ENCODE measurements at regions not wholly inside any gene's neighbourhood (a gene's known extent, or its start where the extent isn't known, plus 50 kb on each side); places are given as distances from the start of the nearest gene placed in this dataset.

DNA sequence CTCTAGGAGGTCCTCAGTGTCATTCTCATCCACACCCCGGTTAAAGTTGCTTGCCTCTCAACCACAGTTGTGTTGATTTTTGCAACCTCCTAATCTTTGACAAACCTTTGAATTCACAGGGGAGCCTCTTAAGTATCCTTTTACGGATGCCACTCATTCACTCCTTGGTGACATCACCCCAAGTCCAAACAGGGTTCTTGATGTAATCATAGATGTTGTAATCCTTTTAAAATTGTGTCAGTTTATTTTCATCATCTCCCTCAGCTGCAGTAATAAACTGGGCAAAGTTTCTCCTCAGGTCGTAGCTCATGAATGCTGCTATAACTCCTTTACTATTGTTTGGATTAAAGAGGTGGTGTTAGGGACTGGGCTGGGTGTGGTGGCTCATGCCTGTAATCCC is 637.2 kb upstream of the NUDT12 start:
- H3K9me3 ChIP-seq (ENCODE audit: insufficient read depth, low read depth, low read length) = no peaks in the 10 kb centered on the region
- H3K27me3 ChIP-seq (ENCODE audit: insufficient read depth, low read length) = no peaks in the 10 kb centered on the region
- no peak overlapping the region for H3K4me3 ChIP-seq (ENCODE audit: low read length)
- H3K9ac ChIP-seq (ENCODE audit: low read depth, low read length) = no peak overlapping the region
- no peaks in the 10 kb centered on the region for H3K4me1 ChIP-seq (ENCODE audit: insufficient read depth, low read length)
- H3K27ac ChIP-seq (ENCODE audit: low read length) = no peak overlapping the region
- no peaks in the 10 kb centered on the region for H3K36me3 ChIP-seq (ENCODE audit: insufficient read depth, low read depth, low read length)

DNA sequence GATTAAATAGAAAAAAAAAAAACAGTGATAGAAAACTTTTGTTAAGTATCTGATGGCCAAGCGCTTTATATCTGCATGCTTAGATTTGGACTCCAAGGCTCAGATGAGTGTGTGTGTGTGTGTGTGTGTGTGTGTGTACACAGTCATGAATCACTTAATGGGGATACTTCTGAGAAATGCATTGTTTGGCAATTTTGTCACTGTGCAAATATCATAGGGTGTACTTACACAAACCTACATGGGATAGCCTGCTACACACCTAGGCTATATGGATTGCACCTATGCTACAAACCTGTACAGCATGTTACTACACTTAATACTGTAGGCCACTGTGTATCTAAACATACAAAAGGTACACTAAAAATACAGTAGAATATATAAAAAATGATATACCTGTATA is 635.6 kb upstream of the NUDT12 start:
- no peak overlapping the region for H3K27ac ChIP-seq (ENCODE audit: low read length)
- H3K9ac ChIP-seq (ENCODE audit: low read depth, low read length) = no peak overlapping the region
- H3K4me1 ChIP-seq (ENCODE audit: insufficient read depth, low read length) = no peaks in the 10 kb centered on the region
- no peak overlapping the region for H3K4me3 ChIP-seq (ENCODE audit: low read length)
- H3K9me3 ChIP-seq (ENCODE audit: insufficient read depth, low read depth, low read length) = no peaks in the 10 kb centered on the region
- H3K27me3 ChIP-seq (ENCODE audit: insufficient read depth, low read length) = no peaks in the 10 kb centered on the region
- no peaks in the 10 kb centered on the region for H3K36me3 ChIP-seq (ENCODE audit: insufficient read depth, low read depth, low read length)

DNA sequence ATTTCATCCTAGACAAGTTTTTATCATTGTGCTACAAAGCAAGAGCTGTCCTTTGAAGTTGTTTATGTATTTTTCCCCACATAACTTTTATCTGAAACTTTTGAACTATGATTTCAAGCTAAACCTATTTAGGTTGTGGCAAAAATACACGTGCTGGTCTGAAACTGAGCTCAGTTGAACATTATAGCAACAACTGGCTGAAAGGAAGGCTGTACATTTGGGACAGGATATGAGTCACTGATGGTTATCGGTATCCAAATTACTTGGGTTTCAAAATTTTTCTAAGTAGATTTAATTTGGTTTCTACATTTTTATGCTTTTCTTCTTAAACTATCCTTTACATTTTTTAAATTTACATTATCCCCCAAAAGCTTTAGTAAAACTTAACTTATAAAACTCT is 627.3 kb upstream of the NUDT12 start:
- no peaks in the 10 kb centered on the region for H3K27me3 ChIP-seq (ENCODE audit: insufficient read depth, low read length)
- no peak overlapping the region for H3K9ac ChIP-seq (ENCODE audit: low read depth, low read length)
- H3K4me1 ChIP-seq (ENCODE audit: insufficient read depth, low read length) = no peaks in the 10 kb centered on the region
- H3K36me3 ChIP-seq (ENCODE audit: insufficient read depth, low read depth, low read length) = no peaks in the 10 kb centered on the region
- H3K9me3 ChIP-seq (ENCODE audit: insufficient read depth, low read depth, low read length) = peaks cover 37% of the 10 kb centered on the region
- H3K27ac ChIP-seq (ENCODE audit: low read length) = no peak overlapping the region
- no peak overlapping the region for H3K4me3 ChIP-seq (ENCODE audit: low read length)

DNA sequence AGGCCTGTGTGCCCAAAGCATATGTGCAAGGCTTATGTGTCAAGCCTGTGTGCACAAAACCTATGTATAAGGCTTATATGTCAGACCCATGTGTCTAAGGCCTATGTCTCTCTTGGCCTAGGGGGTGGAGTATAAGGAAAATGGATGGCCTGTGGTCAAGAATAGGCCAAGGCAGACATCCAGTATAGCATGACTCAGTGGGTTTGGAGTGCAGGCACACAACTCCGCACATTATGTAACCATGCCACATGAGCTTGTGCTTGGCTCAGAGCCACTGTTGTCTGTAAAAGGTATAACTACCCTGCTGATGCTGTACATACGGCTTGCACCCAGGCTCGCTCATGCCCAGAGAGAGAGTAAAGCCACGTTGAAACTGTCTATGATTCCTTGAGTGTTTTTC is 626.4 kb upstream of the NUDT12 start:
- Histone ChIP-seq H3K9ac (ENCODE audit: low read depth, low read length) (no peak overlapping the region), H3K9me3 (ENCODE audit: insufficient read depth, low read depth, low read length) (peaks cover 42% of the 10 kb centered on the region), H3K36me3 (ENCODE audit: insufficient read depth, low read depth, low read length) (no peaks in the 10 kb centered on the region), H3K27ac (ENCODE audit: low read length) (no peak overlapping the region), H3K4me1 (ENCODE audit: insufficient read depth, low read length) (no peaks in the 10 kb centered on the region), H3K4me3 (ENCODE audit: low read length) (no peak overlapping the region), H3K27me3 (ENCODE audit: insufficient read depth, low read length) (no peaks in the 10 kb centered on the region)

DNA sequence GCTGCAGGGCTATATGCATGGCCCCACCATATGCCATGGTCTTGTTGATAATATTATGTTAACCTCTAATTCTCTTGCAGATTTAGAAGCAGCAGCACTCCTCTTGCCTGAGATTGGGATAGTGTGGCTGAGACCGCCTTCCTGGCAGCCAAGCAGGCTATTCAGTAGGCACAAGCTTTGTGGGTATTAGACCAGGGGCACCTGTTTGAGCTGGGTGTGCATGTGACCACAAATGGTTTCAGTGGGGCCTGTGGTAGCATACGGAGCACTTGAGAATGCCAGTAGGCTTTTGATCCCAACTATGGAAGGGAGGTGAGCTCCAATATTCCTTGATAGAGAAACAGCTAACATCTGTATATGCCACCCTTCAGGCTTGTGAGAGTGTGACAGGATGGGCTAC is 625.1 kb upstream of the NUDT12 start:
- H3K27ac ChIP-seq (ENCODE audit: low read length) = no peak overlapping the region
- H3K9me3 ChIP-seq (ENCODE audit: insufficient read depth, low read depth, low read length) = peaks cover 49% of the 10 kb centered on the region
- no peak overlapping the region for H3K9ac ChIP-seq (ENCODE audit: low read depth, low read length)
- H3K27me3 ChIP-seq (ENCODE audit: insufficient read depth, low read length) = no peaks in the 10 kb centered on the region
- H3K4me3 ChIP-seq (ENCODE audit: low read length) = no peak overlapping the region
- H3K4me1 ChIP-seq (ENCODE audit: insufficient read depth, low read length) = no peaks in the 10 kb centered on the region
- no peaks in the 10 kb centered on the region for H3K36me3 ChIP-seq (ENCODE audit: insufficient read depth, low read depth, low read length)

DNA sequence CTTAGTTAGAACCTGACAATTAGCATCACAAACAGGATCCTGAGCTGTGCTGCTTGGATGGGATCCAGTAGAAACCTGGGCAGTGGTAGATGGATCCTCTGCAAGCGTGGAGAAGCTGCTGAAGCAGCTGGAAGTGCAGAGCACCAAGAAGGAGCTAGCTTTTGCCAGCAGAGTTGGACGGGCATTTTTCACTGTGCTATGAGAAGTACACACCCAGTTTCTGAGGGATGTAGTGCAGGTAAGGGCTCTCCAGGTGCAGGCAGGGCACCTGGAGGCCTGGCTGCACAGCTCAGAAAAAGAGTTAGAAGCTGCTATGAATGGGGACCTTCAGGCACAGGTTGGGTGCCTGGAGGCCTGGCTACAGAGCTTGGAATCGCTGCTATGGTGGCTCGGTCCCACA is 623.9 kb upstream of the NUDT12 start:
- Histone ChIP-seq H3K9me3 (ENCODE audit: insufficient read depth, low read depth, low read length) (peaks cover 51% of the 10 kb centered on the region), H3K36me3 (ENCODE audit: insufficient read depth, low read depth, low read length) (no peaks in the 10 kb centered on the region), H3K4me3 (ENCODE audit: low read length) (no peak overlapping the region), H3K4me1 (ENCODE audit: insufficient read depth, low read length) (no peaks in the 10 kb centered on the region), H3K9ac (ENCODE audit: low read depth, low read length) (no peak overlapping the region), H3K27ac (ENCODE audit: low read length) (no peak overlapping the region), H3K27me3 (ENCODE audit: insufficient read depth, low read length) (no peaks in the 10 kb centered on the region)

DNA sequence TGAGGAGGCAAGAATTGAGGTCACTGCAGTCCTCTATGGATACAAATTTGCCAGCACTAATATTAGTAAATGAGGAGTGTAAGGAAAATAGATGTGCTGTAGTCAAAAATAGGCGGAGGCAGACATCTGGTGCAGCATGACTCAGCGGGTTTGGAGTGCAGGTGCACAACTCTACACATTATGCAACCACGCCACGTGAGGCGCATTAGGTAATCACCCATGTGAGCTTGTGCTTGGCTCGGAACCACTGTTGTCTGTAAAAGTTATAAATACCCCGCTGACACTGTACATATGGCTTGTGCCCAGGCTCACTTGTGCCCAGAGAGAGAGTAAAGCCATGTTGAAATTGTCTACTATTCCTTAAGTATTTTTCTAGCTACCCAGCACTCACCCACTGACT is 623.5 kb upstream of the NUDT12 start:
- Histone ChIP-seq H3K9ac (ENCODE audit: low read depth, low read length) (no peak overlapping the region), H3K36me3 (ENCODE audit: insufficient read depth, low read depth, low read length) (no peaks in the 10 kb centered on the region), H3K27ac (ENCODE audit: low read length) (no peak overlapping the region), H3K9me3 (ENCODE audit: insufficient read depth, low read depth, low read length) (peaks cover 55% of the 10 kb centered on the region), H3K4me1 (ENCODE audit: insufficient read depth, low read length) (no peaks in the 10 kb centered on the region), H3K4me3 (ENCODE audit: low read length) (no peak overlapping the region), H3K27me3 (ENCODE audit: insufficient read depth, low read length) (no peaks in the 10 kb centered on the region)

DNA sequence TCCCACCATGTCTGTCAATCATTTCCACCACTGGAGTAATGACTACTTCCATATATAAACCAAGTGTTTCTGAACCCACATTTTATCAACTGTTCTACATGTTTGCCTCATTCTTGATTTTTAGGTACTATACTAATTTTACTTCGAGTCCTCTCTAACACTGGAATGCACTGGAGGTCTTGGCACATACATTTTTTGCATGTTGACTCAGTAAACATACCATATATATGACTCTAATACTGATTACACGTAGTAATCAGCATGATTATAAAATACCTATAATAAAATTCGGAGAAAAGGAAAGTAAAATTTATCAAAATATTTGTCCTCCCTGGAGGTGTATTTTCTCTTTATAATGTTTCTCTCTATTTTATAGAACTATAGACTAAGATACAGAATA is 621.7 kb upstream of the NUDT12 start:
- Histone ChIP-seq H3K4me1 (ENCODE audit: insufficient read depth, low read length) (no peaks in the 10 kb centered on the region), H3K27ac (ENCODE audit: low read length) (no peak overlapping the region), H3K4me3 (ENCODE audit: low read length) (no peak overlapping the region), H3K9me3 (ENCODE audit: insufficient read depth, low read depth, low read length) (peaks cover 74% of the 10 kb centered on the region), H3K27me3 (ENCODE audit: insufficient read depth, low read length) (no peaks in the 10 kb centered on the region), H3K36me3 (ENCODE audit: insufficient read depth, low read depth, low read length) (no peaks in the 10 kb centered on the region), H3K9ac (ENCODE audit: low read depth, low read length) (no peak overlapping the region)

DNA sequence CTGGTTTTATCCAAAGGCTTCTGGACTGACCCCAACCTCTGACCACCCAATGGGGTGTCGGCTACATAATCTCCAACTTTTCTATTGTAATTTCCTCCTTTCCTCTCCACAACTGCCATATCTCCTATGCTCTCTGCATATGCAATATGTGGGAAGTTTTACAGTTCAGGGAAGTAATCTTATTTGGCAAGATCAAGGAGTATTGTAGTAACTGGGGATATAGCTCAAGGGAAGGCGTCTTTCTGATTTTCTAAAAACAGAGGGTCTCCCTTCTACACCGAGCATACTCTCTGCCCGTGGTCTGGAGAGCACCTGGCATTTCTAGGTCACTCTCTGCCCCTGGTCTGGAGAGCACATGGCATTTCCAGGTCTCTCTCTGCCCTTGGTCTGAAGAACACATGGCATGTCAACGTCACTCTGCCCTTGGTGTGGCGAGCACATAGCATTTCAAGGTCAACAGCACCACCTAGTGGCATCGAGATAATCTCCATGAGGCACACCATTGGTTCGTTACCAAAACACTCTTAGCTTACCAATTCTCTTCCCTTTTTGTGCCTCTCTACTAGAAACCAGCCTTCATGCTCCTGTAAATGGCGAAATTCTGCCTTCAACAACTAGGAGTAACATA is 616.4 kb upstream of the NUDT12 start:
- H3K36me3 ChIP-seq (ENCODE audit: insufficient read depth, low read depth, low read length) = no peaks in the 10 kb centered on the region
- H3K9ac ChIP-seq (ENCODE audit: low read depth, low read length) = no peak overlapping the region
- no peak overlapping the region for H3K27ac ChIP-seq (ENCODE audit: low read length)
- no peaks in the 10 kb centered on the region for H3K4me1 ChIP-seq (ENCODE audit: insufficient read depth, low read length)
- peaks cover 41% of the 10 kb centered on the region for H3K9me3 ChIP-seq (ENCODE audit: insufficient read depth, low read depth, low read length)
- no peak overlapping the region for H3K4me3 ChIP-seq (ENCODE audit: low read length)
- H3K27me3 ChIP-seq (ENCODE audit: insufficient read depth, low read length) = no peaks in the 10 kb centered on the region

DNA sequence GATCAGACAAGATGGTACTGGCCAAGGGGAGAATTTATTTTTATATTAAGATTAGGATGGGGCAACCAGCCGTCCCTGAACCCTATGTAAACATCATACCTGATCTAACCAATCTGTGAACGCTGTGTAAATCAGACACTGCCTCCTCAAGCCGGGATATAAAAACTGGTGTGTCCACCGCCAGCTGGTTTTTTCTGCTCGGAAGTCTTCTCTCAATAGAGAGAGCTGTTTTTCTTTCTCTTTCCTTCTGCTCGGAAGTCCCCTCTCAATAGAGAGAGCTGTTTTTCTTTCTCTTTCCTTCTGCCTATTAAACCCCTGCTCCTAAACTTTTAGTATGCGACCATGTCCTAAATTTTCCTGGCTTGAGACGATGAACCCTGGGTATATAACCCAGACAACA is 615.5 kb upstream of the NUDT12 start:
- Histone ChIP-seq H3K9ac (ENCODE audit: low read depth, low read length) (no peak overlapping the region), H3K4me1 (ENCODE audit: insufficient read depth, low read length) (no peaks in the 10 kb centered on the region), H3K27ac (ENCODE audit: low read length) (no peak overlapping the region), H3K36me3 (ENCODE audit: insufficient read depth, low read depth, low read length) (no peaks in the 10 kb centered on the region), H3K9me3 (ENCODE audit: insufficient read depth, low read depth, low read length) (peaks cover 37% of the 10 kb centered on the region), H3K4me3 (ENCODE audit: low read length) (no peak overlapping the region), H3K27me3 (ENCODE audit: insufficient read depth, low read length) (no peaks in the 10 kb centered on the region)

DNA sequence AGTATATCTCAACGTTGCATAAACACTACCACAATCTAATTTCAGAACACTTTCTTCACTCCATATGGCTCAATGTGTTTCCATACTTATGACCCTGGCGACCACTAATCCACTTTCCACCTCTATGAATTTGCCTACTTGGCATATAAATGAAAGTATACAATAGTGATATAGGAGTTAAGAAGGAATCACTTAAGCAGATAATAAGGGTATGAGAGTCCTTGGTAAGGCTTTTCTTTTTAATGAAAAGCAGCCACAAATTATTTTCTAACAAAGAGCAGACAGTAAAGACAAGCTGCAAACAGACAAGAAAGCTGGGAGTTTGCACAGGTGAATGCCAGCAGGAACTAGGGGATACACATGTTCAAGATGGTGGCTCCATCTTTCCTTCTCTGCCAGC is 615.1 kb upstream of the NUDT12 start:
- Histone ChIP-seq H3K36me3 (ENCODE audit: insufficient read depth, low read depth, low read length) (no peaks in the 10 kb centered on the region), H3K4me1 (ENCODE audit: insufficient read depth, low read length) (no peaks in the 10 kb centered on the region), H3K27ac (ENCODE audit: low read length) (no peak overlapping the region), H3K4me3 (ENCODE audit: low read length) (no peak overlapping the region), H3K27me3 (ENCODE audit: insufficient read depth, low read length) (no peaks in the 10 kb centered on the region), H3K9ac (ENCODE audit: low read depth, low read length) (no peak overlapping the region), H3K9me3 (ENCODE audit: insufficient read depth, low read depth, low read length) (peaks cover 35% of the 10 kb centered on the region)

DNA sequence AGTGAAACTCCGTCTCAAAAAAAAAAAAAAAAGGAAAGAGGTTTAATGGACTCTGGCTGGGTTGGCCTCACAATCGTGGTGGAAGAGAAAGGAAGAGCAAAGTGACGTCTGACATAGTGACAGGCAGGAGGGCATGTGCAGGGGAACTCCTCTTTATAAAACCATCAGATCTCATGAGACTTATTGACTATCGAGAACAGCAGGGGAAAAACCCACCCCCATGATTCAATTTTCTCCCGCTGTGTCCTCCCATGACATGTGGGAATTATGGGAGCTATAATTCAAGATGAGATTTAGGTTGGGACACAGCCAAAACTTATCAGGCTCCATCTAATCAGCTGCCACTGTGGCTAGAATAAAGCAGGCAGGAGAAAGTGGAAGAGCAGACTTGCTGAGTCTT is 610.4 kb upstream of the NUDT12 start:
- no peak overlapping the region for H3K4me3 ChIP-seq (ENCODE audit: low read length)
- H3K36me3 ChIP-seq (ENCODE audit: insufficient read depth, low read depth, low read length) = no peaks in the 10 kb centered on the region
- H3K9ac ChIP-seq (ENCODE audit: low read depth, low read length) = no peak overlapping the region
- no peaks in the 10 kb centered on the region for H3K4me1 ChIP-seq (ENCODE audit: insufficient read depth, low read length)
- no peak overlapping the region for H3K27ac ChIP-seq (ENCODE audit: low read length)
- H3K27me3 ChIP-seq (ENCODE audit: insufficient read depth, low read length) = no peaks in the 10 kb centered on the region
- no peaks in the 10 kb centered on the region for H3K9me3 ChIP-seq (ENCODE audit: insufficient read depth, low read depth, low read length)

All from iPS-20b (cell line).